T1000 (cell line): ENCODE measurements at regions not wholly inside any gene's neighbourhood (a gene's known extent, or its start where the extent isn't known, plus 50 kb on each side); places are given as distances from the start of the nearest gene placed in this dataset.

Experiments
- DNase-seq: peaks from one replicate; lab custom pipeline; 2025; ENCODE audit warnings: mixed read lengths; lab: John Stamatoyannopoulos, UW

- no peak for DNase-seq
Measured at GRCh38 chr5:30734118-30734517, 459.4 kb upstream of the CDH6 start.

- no peak for DNase-seq
Measured at GRCh38 chr5:30725073-30725472, 468.4 kb upstream of the CDH6 start.

DNA sequence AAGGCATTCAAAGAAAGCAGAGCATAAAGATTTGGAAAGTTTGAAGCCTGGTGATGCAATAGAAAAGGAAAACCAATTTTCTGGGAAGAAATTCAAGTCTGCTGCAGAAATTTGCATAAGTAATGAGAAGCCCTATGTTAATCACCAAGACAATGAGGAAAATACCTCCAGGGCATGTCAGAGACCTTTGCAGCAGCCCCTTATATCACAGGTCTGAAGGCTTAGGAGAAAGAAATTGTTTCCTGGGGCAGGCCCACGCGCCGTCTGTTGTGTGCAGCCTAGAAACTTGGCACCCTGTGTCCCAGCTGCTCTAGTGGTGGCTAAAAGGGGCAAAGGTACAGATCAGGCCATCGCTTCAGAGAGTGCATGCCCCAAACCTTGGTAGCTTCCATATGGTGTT, 495.3 kb upstream of the CDH6 start:
- DNase-seq = no peak

- no peak for DNase-seq
Measured at GRCh38 chr5:30693326-30693725, 500.2 kb upstream of the CDH6 start.

GRCh38 chr5:30690931-30691330, 502.6 kb upstream of the CDH6 start:
- no peak for DNase-seq

DNA sequence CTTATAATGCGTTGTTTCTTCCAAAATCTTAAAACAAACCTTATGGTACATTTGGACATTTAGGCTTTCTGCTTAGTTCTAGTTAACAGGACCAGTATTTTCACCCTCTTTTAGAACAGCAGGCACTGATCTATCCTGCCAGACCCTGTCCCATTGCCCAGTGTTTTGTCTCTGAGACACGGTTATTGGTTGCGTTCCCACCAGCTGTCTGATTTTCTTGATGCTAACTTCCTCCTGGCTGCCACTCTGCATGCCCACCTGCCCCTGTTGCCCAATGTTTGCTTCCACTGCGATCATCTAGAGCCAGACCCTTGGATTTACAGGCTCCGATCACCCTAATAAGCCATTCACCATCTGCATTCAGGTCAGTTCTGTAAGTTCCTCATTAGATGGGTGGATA, 506.0 kb upstream of the CDH6 start:
- DNase-seq = no peak

- no peak for DNase-seq
Measured at GRCh38 chr5:30686530-30686929, 507.0 kb upstream of the CDH6 start.

- DNase-seq = no peak
Measured at GRCh38 chr5:30676223-30676840, 517.2 kb upstream of the CDH6 start.

- DNase-seq = no peak
Measured at GRCh38 chr5:30667293-30667692, 526.2 kb upstream of the CDH6 start.

DNA sequence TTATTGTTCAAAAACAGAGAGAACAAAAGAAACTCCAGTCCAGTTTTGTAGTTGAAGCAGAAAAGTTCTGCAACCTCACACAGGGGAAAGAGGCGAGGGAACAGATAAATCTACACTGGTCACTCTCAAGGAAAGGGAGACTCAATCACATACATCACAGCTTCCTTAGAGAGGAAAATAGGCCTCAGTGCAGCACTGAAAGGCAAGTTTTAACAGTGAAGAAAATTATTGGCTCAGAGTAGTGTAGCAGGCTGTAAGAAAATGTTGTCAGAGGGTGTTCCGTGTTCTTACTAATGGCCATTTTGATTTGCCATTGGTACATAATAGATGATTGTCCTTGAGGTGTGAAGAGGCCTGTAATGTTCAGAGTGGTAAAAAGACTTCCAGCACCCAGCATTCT, 530.0 kb upstream of the CDH6 start:
- DNase-seq = no peak

GRCh38 chr5:30662373-30662772, 531.1 kb upstream of the CDH6 start:
- no peak for DNase-seq

GRCh38 chr5:30661730-30662129, 531.8 kb upstream of the CDH6 start:
- DNase-seq = no peak

- no peak for DNase-seq
Measured at GRCh38 chr5:30659417-30659816, 534.1 kb upstream of the CDH6 start.

- DNase-seq = no peak
Measured at GRCh38 chr5:30650311-30650710, 543.2 kb upstream of the CDH6 start.

GRCh38 chr5:30638899-30639298, 554.6 kb upstream of the CDH6 start:
- DNase-seq = no peak

DNA sequence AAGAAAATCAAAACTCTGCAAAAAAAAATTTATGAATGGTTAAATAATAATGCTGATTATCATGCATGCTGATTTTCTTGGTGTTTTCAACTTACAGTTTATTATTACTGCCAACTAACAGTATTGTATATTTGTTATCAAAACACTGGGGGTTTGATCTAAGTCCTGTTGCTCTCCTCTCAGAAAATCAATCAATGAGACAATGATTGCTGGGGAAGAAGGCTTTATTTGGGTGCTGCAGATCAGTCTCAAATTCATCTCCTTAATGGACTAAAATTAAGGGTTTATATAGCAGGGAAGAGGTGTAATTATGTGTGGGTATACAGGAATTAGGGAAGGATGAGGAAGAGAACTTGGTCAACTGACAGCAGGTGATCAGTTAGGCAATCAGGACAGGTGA, 565.5 kb upstream of the CDH6 start:
- no peak for DNase-seq

DNA sequence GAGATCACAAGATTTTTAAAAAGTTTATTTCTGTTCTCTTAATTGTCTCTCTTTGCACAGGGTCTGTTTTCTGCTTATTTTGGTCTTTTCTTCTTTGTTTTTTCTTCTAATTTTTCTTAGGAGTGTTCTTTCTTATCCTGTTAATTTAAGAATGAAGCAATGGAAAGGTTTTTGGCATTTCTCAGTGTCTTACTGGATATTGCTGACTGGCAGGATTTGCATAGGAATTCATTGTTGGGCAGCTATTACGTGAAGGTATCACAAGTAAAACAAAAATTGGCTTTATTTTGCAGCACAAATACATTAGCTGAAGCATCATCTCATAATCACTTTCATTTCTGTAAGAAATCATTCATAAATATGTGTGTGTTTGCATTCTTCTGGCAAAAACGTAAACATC, 566.9 kb upstream of the CDH6 start:
- no peak for DNase-seq

DNA sequence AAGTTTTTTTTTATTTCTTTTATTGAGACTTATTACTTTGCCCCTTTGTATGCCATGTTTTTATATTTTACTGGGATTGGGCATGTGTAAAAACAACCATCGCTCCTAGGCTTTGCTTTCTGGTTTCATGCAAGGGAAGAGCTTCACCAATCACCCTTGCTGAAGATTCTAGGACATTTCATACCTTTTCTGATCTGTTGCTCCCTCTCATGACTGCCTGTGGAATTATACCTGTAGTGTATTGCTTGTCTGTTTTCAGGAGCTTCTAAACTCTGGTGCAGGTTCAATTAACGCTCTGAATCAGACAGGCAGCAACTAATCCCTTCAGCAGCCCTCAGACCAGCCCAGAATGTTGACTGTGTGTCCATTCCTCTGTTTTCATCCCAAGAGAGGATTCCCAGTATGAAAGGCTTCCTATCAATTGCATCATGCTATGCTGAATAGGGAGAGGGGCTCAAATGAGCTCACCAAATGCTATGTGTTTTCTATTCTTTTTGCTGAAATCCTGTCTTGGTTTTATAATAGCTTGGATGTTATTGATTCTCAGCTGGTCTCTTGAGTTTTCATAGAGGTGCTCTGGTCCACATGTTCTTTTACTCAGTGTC, 572.9 kb upstream of the CDH6 start:
- DNase-seq = no peak

GRCh38 chr5:30608501-30608900, 585.0 kb upstream of the CDH6 start:
- no peak for DNase-seq

- no peak for DNase-seq
Measured at GRCh38 chr5:30607301-30607894, 586.1 kb upstream of the CDH6 start.

DNA sequence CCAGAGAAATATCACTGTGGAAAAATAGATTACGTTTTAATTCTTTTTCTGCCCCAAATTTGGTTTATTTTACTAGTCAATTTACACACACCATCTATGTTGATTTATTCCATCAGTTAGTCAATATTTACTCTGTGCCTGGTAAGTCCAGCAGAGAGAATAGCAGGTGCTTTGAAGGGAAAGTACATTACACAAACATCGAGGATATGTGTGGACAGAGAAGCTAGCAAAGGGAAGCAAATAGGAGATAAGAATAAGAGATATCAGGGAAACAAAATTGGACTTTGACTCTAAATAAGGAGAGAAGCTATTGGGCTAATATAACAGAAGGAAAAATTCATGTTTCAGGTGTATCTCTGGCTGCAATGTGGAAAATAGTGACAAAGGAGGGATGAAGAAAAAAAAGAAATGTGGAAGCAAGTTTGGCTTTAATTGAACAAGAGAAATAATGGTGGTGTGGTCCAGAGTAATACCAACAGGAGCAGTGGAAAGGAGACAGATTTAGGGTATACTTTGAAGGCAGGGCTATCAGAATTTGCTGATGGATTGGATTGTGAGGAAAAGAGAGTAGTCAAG, 587.7 kb upstream of the CDH6 start:
- DNase-seq = no peak

DNA sequence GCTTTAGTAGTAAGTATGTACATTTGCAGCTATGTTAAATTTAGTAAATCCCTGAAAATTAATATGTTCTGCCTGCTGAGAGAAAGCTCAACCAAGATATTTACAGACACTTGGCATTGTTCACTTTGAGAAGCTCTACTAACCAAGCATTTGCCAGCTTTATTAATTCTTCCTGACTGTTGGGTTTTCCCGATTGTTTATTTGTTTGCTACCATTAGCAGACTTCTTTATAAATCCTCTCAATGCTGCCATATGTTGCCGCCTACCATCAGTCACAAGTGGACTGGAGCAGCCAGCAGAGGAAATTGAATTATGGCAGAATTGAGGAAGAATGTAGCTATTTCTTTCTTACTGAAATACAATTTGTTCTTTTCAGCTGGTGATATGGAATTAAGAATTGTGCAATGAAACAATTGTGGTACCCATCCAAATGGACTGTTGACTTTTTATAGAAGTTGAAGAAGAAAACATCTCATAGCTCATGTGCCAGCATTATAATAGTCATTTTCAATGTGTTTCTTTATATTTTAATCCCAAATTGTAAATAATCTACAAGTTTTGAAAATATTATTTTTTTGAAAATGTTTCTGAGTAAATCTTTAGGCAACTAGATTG, 588.7 kb upstream of the CDH6 start:
- DNase-seq = no peak

DNA sequence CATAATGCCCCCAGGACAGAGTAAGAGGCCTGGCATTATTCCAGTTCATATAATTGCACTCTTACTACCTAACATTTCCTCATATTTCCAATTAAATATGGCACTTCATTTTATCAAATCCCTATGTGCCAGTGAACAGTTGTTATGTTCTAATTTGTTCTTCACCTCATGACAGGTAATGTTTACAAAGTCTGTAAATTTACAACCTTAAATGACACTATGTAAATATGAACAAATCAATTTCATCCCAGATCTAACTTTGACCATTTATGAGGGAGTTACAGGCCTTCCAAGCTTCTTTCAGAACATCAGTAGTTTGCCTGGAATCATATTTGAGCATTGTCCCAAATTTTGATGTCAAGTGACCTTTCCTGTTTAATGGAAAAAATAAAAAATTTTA, 592.6 kb upstream of the CDH6 start:
- no peak for DNase-seq
